Tibial nerve (tissue), 4 donors: ENCODE measurements at regions not wholly inside any gene's neighbourhood (a gene's known extent, or its start where the extent isn't known, plus 50 kb on each side); places are given as distances from the start of the nearest gene placed in this dataset.

Experiments
- DNase-seq, 2 donors: peaks; one replicate each; pipeline ENCODE4 v3.0.0-alpha.2; 2019; ENCODE audit warnings: low spot score in 2 of 2
- H3K27ac ChIP-seq, 4 donors: fragments of 200-600 bp; sonication (generic) in 3 of 4; one replicate each; pipeline ENCODE4 v1.5.1; 2017 to 2019; ENCODE audit warnings: mild to moderate bottlenecking in 1 of 4
- H3K27me3 ChIP-seq, 2 donors: fragments of 200-600 bp; sonication (generic) in 1 of 2; one replicate each; pipeline versions ENCODE4 v1.5.1 to v1.6.0; 2017 to 2019
- H3K36me3 ChIP-seq, 3 donors: fragments of 200-600 bp; sonication (generic); one replicate each; pipeline ENCODE4 v1.5.1; 2018 to 2019
- H3K4me1 ChIP-seq, 4 donors: fragments of 200-600 bp; sonication (generic) in 3 of 4; one replicate each; pipeline ENCODE4 v1.5.1; 2017 to 2019
- H3K4me3 ChIP-seq, 4 donors: fragments of 200-600 bp; sonication (generic) in 3 of 4; one replicate each; pipeline ENCODE4 v1.5.1; 2017 to 2019; ENCODE audit warnings: mild to moderate bottlenecking in 1 of 4, moderate library complexity in 1 of 4
- H3K9me3 ChIP-seq, 4 donors: fragments of 200-600 bp; sonication (generic) in 3 of 4; one replicate each; pipeline ENCODE4 v1.5.1; 2017 to 2019
- EP300 ChIP-seq, 2 donors: sonication (generic); formaldehyde crosslinking; IDR thresholded peaks; one replicate each; pipeline ENCODE4 v1.6.1; 2017; ENCODE audit warnings: antibody characterized with exemption in 2 of 2, mild to moderate bottlenecking in 1 of 2
- POLR2A ChIP-seq, 2 donors: fragments of 450-650 bp; IDR thresholded peaks; one replicate each; pipeline ENCODE4 v1.6.1; 2017; ENCODE audit warnings: antibody characterized with exemption in 2 of 2, mild to moderate bottlenecking in 2 of 2, moderate library complexity in 2 of 2
- WGBS, 2 donors: methylation state at CpG; one replicate each; pipeline ENCODE4 v1.1.5; 2018; 5-methylcytosine and 5-hydroxymethylcytosine counted together
- TF ChIP-seq, protein P1 (sequence below), 5 experiments: fragments of 200-600 bp in 3 of 5; fragments of 450-650 bp in 2 of 5; sonication (generic) in 3 of 5; IDR thresholded peaks; one replicate each; pipeline ENCODE4 v1.5.1; 2016 to 2019; ENCODE audit warnings: antibody characterized with exemption in 5 of 5, mild to moderate bottlenecking in 3 of 5, moderate library complexity in 2 of 5

DNA sequence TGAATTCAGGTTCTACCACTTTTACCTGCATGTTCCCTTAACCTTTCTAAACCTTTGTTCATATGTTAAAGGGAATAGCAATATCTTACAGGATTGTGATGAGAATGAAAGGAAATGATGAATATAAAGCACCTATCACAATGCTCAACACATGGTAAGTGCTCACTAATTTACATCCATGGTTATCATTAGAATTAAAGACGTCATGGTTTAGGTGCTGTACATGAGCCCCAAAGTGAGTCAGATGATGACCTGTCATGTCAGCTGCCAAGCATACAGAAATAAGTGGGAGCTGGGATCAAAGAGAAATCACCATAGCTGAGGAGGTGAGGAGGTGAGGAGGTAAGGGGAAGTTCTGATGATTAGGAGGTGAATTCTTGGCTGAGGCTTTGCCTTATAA, 135.9 kb upstream of the ATP2B1 start:
- Histone ChIP-seq H3K27me3 (no peaks in the 10 kb centered on the region), H3K9me3 (no peaks in the 10 kb centered on the region)
- 92 to 94% methylated on average over 1 of the region's 1 CpG for WGBS, 2 donors

GRCh38 chr12:89840162-89840922, 131.7 kb upstream of the ATP2B1 start:
- Histone ChIP-seq H3K4me1 (no peaks in the 10 kb centered on the region), H3K9me3 (no peaks in the 10 kb centered on the region), H3K27me3 (no peaks in the 10 kb centered on the region), H3K36me3 (no peaks in the 10 kb centered on the region), H3K27ac (no peak overlapping the region), H3K4me3 (no peak overlapping the region)
- DNase-seq, result no peak
- TF ChIP-seq EP300 (IDR thresholded peaks at IDR 0.05) (no peak), POLR2A (IDR thresholded peaks at IDR 0.05) (no peak)
- TF ChIP-seq, protein P1, sequence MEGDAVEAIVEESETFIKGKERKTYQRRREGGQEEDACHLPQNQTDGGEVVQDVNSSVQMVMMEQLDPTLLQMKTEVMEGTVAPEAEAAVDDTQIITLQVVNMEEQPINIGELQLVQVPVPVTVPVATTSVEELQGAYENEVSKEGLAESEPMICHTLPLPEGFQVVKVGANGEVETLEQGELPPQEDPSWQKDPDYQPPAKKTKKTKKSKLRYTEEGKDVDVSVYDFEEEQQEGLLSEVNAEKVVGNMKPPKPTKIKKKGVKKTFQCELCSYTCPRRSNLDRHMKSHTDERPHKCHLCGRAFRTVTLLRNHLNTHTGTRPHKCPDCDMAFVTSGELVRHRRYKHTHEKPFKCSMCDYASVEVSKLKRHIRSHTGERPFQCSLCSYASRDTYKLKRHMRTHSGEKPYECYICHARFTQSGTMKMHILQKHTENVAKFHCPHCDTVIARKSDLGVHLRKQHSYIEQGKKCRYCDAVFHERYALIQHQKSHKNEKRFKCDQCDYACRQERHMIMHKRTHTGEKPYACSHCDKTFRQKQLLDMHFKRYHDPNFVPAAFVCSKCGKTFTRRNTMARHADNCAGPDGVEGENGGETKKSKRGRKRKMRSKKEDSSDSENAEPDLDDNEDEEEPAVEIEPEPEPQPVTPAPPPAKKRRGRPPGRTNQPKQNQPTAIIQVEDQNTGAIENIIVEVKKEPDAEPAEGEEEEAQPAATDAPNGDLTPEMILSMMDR (IDR thresholded peaks at IDR 0.05), result no peak
- WGBS, 2 donors, result 80 to 82% methylated on average over 4 of the region's 4 CpGs

More for the DNA sequence above, 135.9 kb upstream of the ATP2B1 start:
- Histone ChIP-seq H3K36me3 (no peaks in the 10 kb centered on the region), H3K27ac (no peak overlapping the region), H3K4me3 (no peak overlapping the region), H3K4me1 (no peaks in the 10 kb centered on the region)
- DNase-seq, result no peak
- TF ChIP-seq POLR2A (IDR thresholded peaks at IDR 0.05) (no peak), EP300 (IDR thresholded peaks at IDR 0.05) (no peak)
- TF ChIP-seq, protein P1 (IDR thresholded peaks at IDR 0.05), result no peak

GRCh38 chr12:89839444-89839843, 130.8 kb upstream of the ATP2B1 start:
- TF ChIP-seq POLR2A (IDR thresholded peaks at IDR 0.05), result no peak
- TF ChIP-seq, protein P1 (IDR thresholded peaks at IDR 0.05), result no peak
- TF ChIP-seq EP300 (IDR thresholded peaks at IDR 0.05), result no peak
- no peaks in the 10 kb centered on the region for H3K4me1 ChIP-seq
- no peak for DNase-seq
- no peaks in the 10 kb centered on the region for H3K27me3 ChIP-seq
- no peak overlapping the region for H3K4me3 ChIP-seq
- H3K9me3 ChIP-seq, result no peaks in the 10 kb centered on the region
- H3K36me3 ChIP-seq, result no peaks in the 10 kb centered on the region
- 69 to 76% methylated on average over 2 of the region's 2 CpGs for WGBS, 2 donors
- no peak overlapping the region for H3K27ac ChIP-seq

DNA sequence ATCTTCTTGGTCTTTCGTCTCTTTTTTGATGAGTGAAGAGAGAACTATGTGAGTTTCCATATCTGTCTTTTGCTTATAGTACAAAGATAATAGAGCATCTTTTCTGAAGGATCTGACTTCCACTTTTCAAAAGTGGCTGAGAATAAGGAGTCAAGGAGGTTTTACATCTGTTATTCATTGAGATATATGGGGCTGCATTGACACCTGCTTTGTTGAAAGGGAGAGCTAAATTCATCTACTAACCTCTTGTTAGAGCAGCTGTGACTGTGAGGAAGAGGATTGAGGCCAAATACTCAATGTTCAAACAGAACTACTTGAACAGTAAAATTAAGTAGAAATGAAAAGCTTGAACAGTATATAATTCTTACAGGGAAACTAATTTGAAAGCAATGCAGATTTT, 130.2 kb upstream of the ATP2B1 start:
- WGBS, 2 donors, result 72 to 74% methylated on average over 1 of the region's 1 CpG
- TF ChIP-seq, protein P1 (IDR thresholded peaks at IDR 0.05), result no peak
- TF ChIP-seq POLR2A (IDR thresholded peaks at IDR 0.05) (no peak), EP300 (IDR thresholded peaks at IDR 0.05) (no peak)

DNA sequence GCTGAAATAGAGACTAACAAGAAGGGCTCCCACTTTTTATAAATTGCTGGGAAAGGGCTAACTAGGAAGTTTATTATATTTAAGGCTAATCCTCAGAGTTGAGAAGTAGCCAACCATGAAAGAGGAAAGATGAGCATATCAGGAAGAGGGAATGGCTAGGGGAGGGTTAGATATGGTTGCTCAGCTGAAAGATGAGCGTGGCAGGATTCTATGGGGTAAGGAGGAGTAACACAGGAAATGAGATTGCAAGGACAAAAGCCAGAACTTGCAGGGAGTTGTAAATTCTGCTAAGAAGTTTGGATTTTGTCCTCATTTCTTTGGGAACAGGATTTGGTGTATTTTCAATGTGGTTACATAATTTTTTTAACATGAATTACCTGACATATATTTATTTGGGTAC, 127.4 kb upstream of the ATP2B1 start:
- H3K27me3 ChIP-seq, result no peaks in the 10 kb centered on the region
- no peak overlapping the region for H3K27ac ChIP-seq
- no peaks in the 10 kb centered on the region for H3K36me3 ChIP-seq
- DNase-seq, result no peak
- no peak overlapping the region for H3K4me3 ChIP-seq
- TF ChIP-seq POLR2A (IDR thresholded peaks at IDR 0.05) (no peak), EP300 (IDR thresholded peaks at IDR 0.05) (no peak)
- TF ChIP-seq, protein P1 (IDR thresholded peaks at IDR 0.05), result no peak
- H3K9me3 ChIP-seq, result no peaks in the 10 kb centered on the region
- no peaks in the 10 kb centered on the region for H3K4me1 ChIP-seq
- 78 to 84% methylated on average over 1 of the region's 1 CpG for WGBS, 2 donors

More for the DNA sequence above, 130.2 kb upstream of the ATP2B1 start:
- no peak for DNase-seq
- Histone ChIP-seq H3K4me3 (no peak overlapping the region), H3K27me3 (no peaks in the 10 kb centered on the region), H3K27ac (no peak overlapping the region), H3K4me1 (no peaks in the 10 kb centered on the region), H3K9me3 (no peaks in the 10 kb centered on the region), H3K36me3 (no peaks in the 10 kb centered on the region)
